ENCODE measurements at regions not wholly inside any gene's neighbourhood (a gene's known extent, or its start where the extent isn't known, plus 50 kb on each side); places are given as distances from the start of the nearest gene placed in this dataset.
"Not testable (repeated sequence)": the region's sequence is repeated elsewhere in the genome, so short reads cannot be mapped to it uniquely, and the experiment has no call there.

GRCh38 chr1:18579267-18579666 lies 51.4 kb upstream of the PAX7 start:
- not testable (repeated sequence) for TF ChIP-seq POLR2A (IDR thresholded peaks at IDR 0.05; ENCODE audit: extremely low read depth, insufficient read length); CTCF (IDR thresholded peaks at IDR 0.05; ENCODE audit: low read depth, low read length)

Measured in NB4 (cell line).